ENCODE measurements at regions not wholly inside any gene's neighbourhood (a gene's known extent, or its start where the extent isn't known, plus 50 kb on each side); places are given as distances from the start of the nearest gene placed in this dataset.

- no peak for DNase-seq (ENCODE audit: low read depth, low spot score)
- H3K9me3 Mint-ChIP-seq = no peaks in the 10 kb centered on the region
- TF ChIP-seq CTCF (conservative IDR thresholded peaks at IDR 0.05) = no peak
- H3K4me3 Mint-ChIP-seq = no peak overlapping the region
- H3K27ac Mint-ChIP-seq (ENCODE audit: unreplicated experiment) = no peak overlapping the region
- H3K27me3 Mint-ChIP-seq (ENCODE audit: low read depth) = no peaks in the 10 kb centered on the region
- H3K4me1 Mint-ChIP-seq = no peaks in the 10 kb centered on the region
- H3K36me3 Mint-ChIP-seq (ENCODE audit: low read depth) = no peaks in the 10 kb centered on the region
Observed at GRCh38 chr10:120172356-120172755, 279.8 kb downstream of the SEC23IP start.

- Mint-ChIP-seq H3K4me3 (no peak overlapping the region), H3K27ac (ENCODE audit: unreplicated experiment) (no peak overlapping the region), H3K27me3 (ENCODE audit: low read depth) (no peaks in the 10 kb centered on the region), H3K36me3 (ENCODE audit: low read depth) (no peaks in the 10 kb centered on the region), H3K9me3 (no peaks in the 10 kb centered on the region), H3K4me1 (no peaks in the 10 kb centered on the region)
- no peak for DNase-seq (ENCODE audit: low read depth, low spot score)
- no peak for TF ChIP-seq CTCF (conservative IDR thresholded peaks at IDR 0.05)
Observed at GRCh38 chr10:120174491-120174890, 282.0 kb downstream of the SEC23IP start.

DNA sequence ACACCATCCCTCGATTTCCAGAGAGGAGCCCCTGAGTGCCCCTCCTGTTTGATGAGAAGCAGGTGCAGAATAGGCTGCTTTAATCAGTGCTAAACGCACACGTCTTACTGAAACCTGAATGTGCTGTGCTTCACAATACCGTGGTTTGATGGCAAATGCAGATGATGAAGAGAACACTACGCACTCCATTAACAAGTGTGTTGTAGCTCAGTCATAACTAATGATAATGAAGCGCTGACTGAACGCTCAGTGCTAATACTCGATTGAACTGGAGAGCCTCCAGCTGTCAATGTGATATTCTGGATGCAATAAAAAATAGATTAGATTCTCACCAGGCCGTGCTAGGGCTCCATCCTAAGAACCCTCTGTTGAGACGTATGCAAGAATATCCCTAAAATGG is 279.7 kb upstream of the PLPP4 start:
- Mint-ChIP-seq H3K4me1 (peaks cover 9% of the 10 kb centered on the region), H3K36me3 (ENCODE audit: low read depth) (no peaks in the 10 kb centered on the region), H3K27ac (ENCODE audit: unreplicated experiment) (no peak overlapping the region), H3K27me3 (ENCODE audit: low read depth) (no peaks in the 10 kb centered on the region), H3K9me3 (no peaks in the 10 kb centered on the region), H3K4me3 (no peak overlapping the region)
- DNase-seq (ENCODE audit: low read depth, low spot score) = no peak
- TF ChIP-seq CTCF (conservative IDR thresholded peaks at IDR 0.05) = no peak

- TF ChIP-seq CTCF (conservative IDR thresholded peaks at IDR 0.05) = no peak
- H3K9me3 Mint-ChIP-seq = no peaks in the 10 kb centered on the region
- DNase-seq (ENCODE audit: low read depth, low spot score) = no peak
- H3K4me3 Mint-ChIP-seq = no peak overlapping the region
- H3K36me3 Mint-ChIP-seq (ENCODE audit: low read depth) = no peaks in the 10 kb centered on the region
- peaks cover 9% of the 10 kb centered on the region for H3K4me1 Mint-ChIP-seq
- no peaks in the 10 kb centered on the region for H3K27me3 Mint-ChIP-seq (ENCODE audit: low read depth)
- H3K27ac Mint-ChIP-seq (ENCODE audit: unreplicated experiment) = no peak overlapping the region
Observed at GRCh38 chr10:120180160-120180559, 276.9 kb upstream of the PLPP4 start.

GRCh38 chr10:120181154-120181553 is 275.9 kb upstream of the PLPP4 start:
- no peak for DNase-seq (ENCODE audit: low read depth, low spot score)
- peaks cover 9% of the 10 kb centered on the region for H3K4me1 Mint-ChIP-seq
- no peak for TF ChIP-seq CTCF (conservative IDR thresholded peaks at IDR 0.05)
- no peaks in the 10 kb centered on the region for H3K9me3 Mint-ChIP-seq
- no peaks in the 10 kb centered on the region for H3K27me3 Mint-ChIP-seq (ENCODE audit: low read depth)
- H3K4me3 Mint-ChIP-seq = no peak overlapping the region
- H3K36me3 Mint-ChIP-seq (ENCODE audit: low read depth) = no peaks in the 10 kb centered on the region
- H3K27ac Mint-ChIP-seq (ENCODE audit: unreplicated experiment) = no peak overlapping the region

DNA sequence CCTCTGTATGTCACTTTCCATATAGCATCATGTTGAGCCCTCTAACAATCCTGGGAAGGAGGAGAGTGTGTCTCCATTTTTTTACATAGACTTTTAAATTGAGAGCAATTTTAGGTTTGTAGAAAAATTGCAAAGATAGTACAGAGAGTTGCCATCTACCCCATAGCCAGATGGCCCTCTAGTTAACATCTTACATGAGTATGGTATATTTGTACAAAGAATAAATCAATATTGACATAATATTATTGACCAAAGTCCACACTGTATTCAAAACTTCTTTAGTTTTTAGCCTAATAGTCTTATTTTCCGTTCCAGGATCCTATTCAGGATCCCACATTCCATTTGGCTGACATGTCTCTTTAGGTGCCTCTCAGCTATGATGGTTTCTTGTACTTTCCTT is 274.6 kb upstream of the PLPP4 start:
- Mint-ChIP-seq H3K4me3 (no peak overlapping the region), H3K4me1 (peaks cover 9% of the 10 kb centered on the region), H3K27me3 (ENCODE audit: low read depth) (no peaks in the 10 kb centered on the region), H3K27ac (ENCODE audit: unreplicated experiment) (no peak overlapping the region), H3K36me3 (ENCODE audit: low read depth) (no peaks in the 10 kb centered on the region), H3K9me3 (no peaks in the 10 kb centered on the region)
- no peak for DNase-seq (ENCODE audit: low read depth, low spot score)
- no peak for TF ChIP-seq CTCF (conservative IDR thresholded peaks at IDR 0.05)
